GM12874 (cell line): ENCODE measurements at regions not wholly inside any gene's neighbourhood (a gene's known extent, or its start where the extent isn't known, plus 50 kb on each side); places are given as distances from the start of the nearest gene placed in this dataset.

Experiments
- TF ChIP-seq, protein P1 (sequence below): IDR thresholded peaks from 2 replicates; pipeline ENCODE4 v1.5.1; 2011; ENCODE audit warnings: low read depth, mild to moderate bottlenecking, control low read depth, low read length, moderate library complexity; ENCODE audit not compliant: insufficient read depth

DNA sequence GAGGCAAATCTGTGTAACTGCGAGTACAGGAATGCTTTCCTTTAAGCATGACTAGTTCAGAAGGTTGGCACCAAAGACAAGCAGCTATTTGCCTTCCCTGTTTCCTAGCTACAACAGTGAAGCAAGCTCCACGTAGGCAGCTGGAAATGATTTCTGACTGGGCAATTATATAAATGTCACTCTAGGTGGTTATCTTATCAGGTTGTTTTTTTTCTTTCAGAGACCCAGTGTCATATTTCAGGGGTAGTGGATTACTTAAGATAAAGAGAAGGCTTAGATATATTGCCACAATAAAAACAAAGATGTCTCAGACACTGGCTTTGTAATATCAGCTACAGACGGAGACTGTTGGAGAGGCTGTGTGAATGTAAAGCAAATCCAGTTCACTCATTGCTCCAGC is 748.9 kb upstream of the NXPH2 start:
- TF ChIP-seq, protein P1, sequence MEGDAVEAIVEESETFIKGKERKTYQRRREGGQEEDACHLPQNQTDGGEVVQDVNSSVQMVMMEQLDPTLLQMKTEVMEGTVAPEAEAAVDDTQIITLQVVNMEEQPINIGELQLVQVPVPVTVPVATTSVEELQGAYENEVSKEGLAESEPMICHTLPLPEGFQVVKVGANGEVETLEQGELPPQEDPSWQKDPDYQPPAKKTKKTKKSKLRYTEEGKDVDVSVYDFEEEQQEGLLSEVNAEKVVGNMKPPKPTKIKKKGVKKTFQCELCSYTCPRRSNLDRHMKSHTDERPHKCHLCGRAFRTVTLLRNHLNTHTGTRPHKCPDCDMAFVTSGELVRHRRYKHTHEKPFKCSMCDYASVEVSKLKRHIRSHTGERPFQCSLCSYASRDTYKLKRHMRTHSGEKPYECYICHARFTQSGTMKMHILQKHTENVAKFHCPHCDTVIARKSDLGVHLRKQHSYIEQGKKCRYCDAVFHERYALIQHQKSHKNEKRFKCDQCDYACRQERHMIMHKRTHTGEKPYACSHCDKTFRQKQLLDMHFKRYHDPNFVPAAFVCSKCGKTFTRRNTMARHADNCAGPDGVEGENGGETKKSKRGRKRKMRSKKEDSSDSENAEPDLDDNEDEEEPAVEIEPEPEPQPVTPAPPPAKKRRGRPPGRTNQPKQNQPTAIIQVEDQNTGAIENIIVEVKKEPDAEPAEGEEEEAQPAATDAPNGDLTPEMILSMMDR: no peak

GRCh38 chr2:139526781-139527180 is 746.6 kb upstream of the NXPH2 start:
- TF ChIP-seq, protein P1: no peak

- TF ChIP-seq, protein P1: no peak
These were observed 738.1 kb upstream of the NXPH2 start for GRCh38 chr2:139518321-139518720.

- TF ChIP-seq, protein P1: no peak
These were observed 734.8 kb upstream of the NXPH2 start for GRCh38 chr2:139514951-139515350.

- TF ChIP-seq, protein P1: no peak
These were observed 715.7 kb upstream of the NXPH2 start for GRCh38 chr2:139495851-139496250.

DNA sequence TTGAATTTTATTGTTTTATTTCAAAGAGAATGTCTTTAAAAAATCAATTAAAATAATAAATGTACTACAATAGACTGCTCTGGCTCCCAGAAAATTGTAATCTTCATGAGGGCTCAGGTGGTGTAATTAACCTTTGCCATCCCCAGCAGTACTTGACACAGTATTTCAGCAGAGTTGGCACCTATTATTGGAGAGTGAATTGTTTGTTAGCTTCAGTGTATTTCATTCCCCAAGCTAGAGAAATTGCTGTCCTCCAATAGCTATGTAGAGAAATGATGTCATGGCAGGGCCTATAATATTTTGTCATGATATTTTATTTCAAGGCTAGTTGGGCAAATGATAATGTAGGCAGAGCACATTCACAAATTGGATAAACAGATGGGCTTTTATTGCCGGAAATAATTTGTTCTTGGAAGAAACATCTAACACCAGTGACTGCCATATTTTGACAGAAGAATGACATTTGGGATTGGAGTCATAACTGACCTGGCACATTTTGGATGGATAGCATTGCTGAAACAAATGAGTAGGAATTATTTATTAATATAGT is 712.0 kb upstream of the NXPH2 start:
- TF ChIP-seq, protein P1: no peak

GRCh38 chr2:139480161-139480650 is 700.0 kb upstream of the NXPH2 start:
- TF ChIP-seq, protein P1: no peak
